Tibial artery (tissue), 4 donors: ENCODE measurements at regions not wholly inside any gene's neighbourhood (a gene's known extent, or its start where the extent isn't known, plus 50 kb on each side); places are given as distances from the start of the nearest gene placed in this dataset.

Source experiments
- DNase-seq, 2 donors: peaks; one replicate each; pipeline ENCODE4 v3.0.0-alpha.2; 2019
- H3K27ac ChIP-seq, 2 donors: fragments of 200-600 bp; sonication (generic) in 1 of 2; 1 replicate in 1 of 2; 2 replicates in 1 of 2; pipeline ENCODE4 v1.5.1; 2018 to 2019; ENCODE audit warnings: mild to moderate bottlenecking in 1 of 2
- H3K27me3 ChIP-seq, 2 donors: fragments of 200-600 bp; sonication (generic) in 1 of 2; one replicate each; pipeline versions ENCODE4 v1.5.1 to v1.6.0; 2016 to 2019
- H3K36me3 ChIP-seq, 3 donors: fragments of 200-600 bp; sonication (generic) in 2 of 3; one replicate each; pipeline ENCODE4 v1.5.1; 2016 to 2019; ENCODE audit warnings: mild to moderate bottlenecking in 2 of 3
- H3K4me1 ChIP-seq, 4 donors: fragments of 200-600 bp; sonication (generic) in 2 of 4; 1 replicate in 3 of 4; 2 replicates in 1 of 4; pipeline ENCODE4 v1.5.1; 2016 to 2019
- H3K4me3 ChIP-seq, 2 donors: fragments of 200-600 bp; sonication (generic) in 1 of 2; 1 replicate in 1 of 2; 2 replicates in 1 of 2; pipeline ENCODE4 v1.5.1; 2018 to 2019; ENCODE audit warnings: mild to moderate bottlenecking in 2 of 2
- H3K9me3 ChIP-seq, 3 donors: fragments of 200-600 bp; sonication (generic) in 1 of 3; one replicate each; pipeline ENCODE4 v1.5.1; 2016 to 2019
- CTCF ChIP-seq, 2 experiments: fragments of 200-600 bp in 1 of 2; fragments of 450-650 bp in 1 of 2; IDR thresholded peaks; one replicate each; pipeline ENCODE4 v1.5.1; 2017 to 2019; ENCODE audit warnings: antibody characterized with exemption in 2 of 2, mild to moderate bottlenecking in 1 of 2, moderate library complexity in 1 of 2
- intact Hi-C: fragments of 100-400 bp; cut with DNase I; formaldehyde crosslinking; loops from one replicate; pipeline ENCODE4 v1.15.0; 2023; ENCODE audit warnings: low total_unique reads

GRCh38 chr2:60603533-60604190, 50.2 kb upstream of the BCL11A start:
- intact Hi-C loops, result no loop called here
- no peak overlapping the region for H3K4me3 ChIP-seq
- TF ChIP-seq CTCF (IDR thresholded peaks at IDR 0.05), result no peak
- no peaks in the 10 kb centered on the region for H3K9me3 ChIP-seq
- peaks cover 0 to 6% of the 10 kb centered on the region in 2 donors for H3K27me3 ChIP-seq
- H3K27ac ChIP-seq, result no peak overlapping the region
- H3K4me1 ChIP-seq, result no peaks in the 10 kb centered on the region
- DNase-seq, result no peak
- H3K36me3 ChIP-seq, result no peaks in the 10 kb centered on the region

GRCh38 chr2:60604486-60605064, 51.1 kb upstream of the BCL11A start:
- no peaks in the 10 kb centered on the region for H3K9me3 ChIP-seq
- DNase-seq, result no peak
- no peak overlapping the region for H3K4me3 ChIP-seq
- TF ChIP-seq CTCF (IDR thresholded peaks at IDR 0.05), result no peak
- H3K4me1 ChIP-seq, result no peaks in the 10 kb centered on the region
- peaks cover 0 to 6% of the 10 kb centered on the region in 2 donors for H3K27me3 ChIP-seq
- H3K27ac ChIP-seq, result no peak overlapping the region
- intact Hi-C loops, result no loop called here
- no peaks in the 10 kb centered on the region for H3K36me3 ChIP-seq

GRCh38 chr2:60605866-60606265, 52.4 kb upstream of the BCL11A start:
- H3K4me1 ChIP-seq, result no peaks in the 10 kb centered on the region
- H3K4me3 ChIP-seq, result no peak overlapping the region
- no peak for TF ChIP-seq CTCF (IDR thresholded peaks at IDR 0.05)
- no peak overlapping the region for H3K27ac ChIP-seq
- DNase-seq, result no peak
- intact Hi-C loops, result no loop called here
- no peaks in the 10 kb centered on the region for H3K36me3 ChIP-seq
- peaks cover 0 to 6% of the 10 kb centered on the region in 2 donors for H3K27me3 ChIP-seq
- no peaks in the 10 kb centered on the region for H3K9me3 ChIP-seq

- H3K4me1 ChIP-seq, result no peaks in the 10 kb centered on the region
- no peak for DNase-seq
- no peak for TF ChIP-seq CTCF (IDR thresholded peaks at IDR 0.05)
- intact Hi-C loops, result no loop called here
- H3K27ac ChIP-seq, result no peak overlapping the region
- H3K4me3 ChIP-seq, result no peak overlapping the region
- H3K36me3 ChIP-seq, result no peaks in the 10 kb centered on the region
- H3K9me3 ChIP-seq, result no peaks in the 10 kb centered on the region
- peaks cover 0 to 5% of the 10 kb centered on the region in 2 donors for H3K27me3 ChIP-seq
Measured at GRCh38 chr2:60608679-60609078, 55.2 kb upstream of the BCL11A start.

GRCh38 chr2:60612033-60612432, 58.6 kb upstream of the BCL11A start:
- Histone ChIP-seq H3K9me3 (no peaks in the 10 kb centered on the region), H3K27ac (no peak overlapping the region), H3K4me3 (no peak overlapping the region), H3K4me1 (no peaks in the 10 kb centered on the region), H3K36me3 (no peaks in the 10 kb centered on the region), H3K27me3 (peaks cover 0 to 4% of the 10 kb centered on the region in 2 donors)
- DNase-seq, result no peak
- no peak for TF ChIP-seq CTCF (IDR thresholded peaks at IDR 0.05)
- intact Hi-C loops, result no loop called here
